Ascending aorta (tissue), 2 donors: ENCODE measurements at regions not wholly inside any gene's neighbourhood (a gene's known extent, or its start where the extent isn't known, plus 50 kb on each side); places are given as distances from the start of the nearest gene placed in this dataset.

Experiments
- DNase-seq, 2 donors: peaks; one replicate each; pipeline ENCODE4 v3.0.0-alpha.2; 2019; ENCODE audit warnings: low spot score in 2 of 2
- H3K27ac ChIP-seq, 2 donors: fragments of 200-600 bp; sonication (generic); one replicate each; pipeline ENCODE4 v1.5.1; 2016 to 2017; ENCODE audit warnings: mild to moderate bottlenecking in 1 of 2
- H3K27me3 ChIP-seq: fragments of 200-600 bp; sonication (generic); one replicate; pipeline ENCODE4 v1.5.1; 2017
- H3K36me3 ChIP-seq, 2 donors: fragments of 200-600 bp; sonication (generic); one replicate each; pipeline ENCODE4 v1.5.1; 2016
- H3K4me1 ChIP-seq, 2 donors: fragments of 200-600 bp; sonication (generic); one replicate each; pipeline ENCODE4 v1.5.1; 2016 to 2017; ENCODE audit warnings: mild to moderate bottlenecking in 1 of 2
- H3K4me3 ChIP-seq, 2 donors: fragments of 200-600 bp; sonication (generic); one replicate each; pipeline ENCODE4 v1.5.1; 2016 to 2017; ENCODE audit warnings: mild to moderate bottlenecking in 1 of 2
- H3K9me3 ChIP-seq, 2 donors: fragments of 200-600 bp; sonication (generic); one replicate each; pipeline ENCODE4 v1.5.1; 2016
- CTCF ChIP-seq, 3 experiments: fragments of 200-600 bp in 2 of 3; fragments of 450-650 bp in 1 of 3; sonication (generic) in 2 of 3; IDR thresholded peaks; one replicate each; pipeline ENCODE4 v1.5.1; 2016 to 2019; ENCODE audit warnings: antibody characterized with exemption in 3 of 3, mild to moderate bottlenecking in 1 of 3, moderate library complexity in 1 of 3
- intact Hi-C: fragments of 100-400 bp; cut with DNase I; formaldehyde crosslinking; loops from one replicate; pipeline ENCODE4 v1.15.1; 2023

- intact Hi-C loops, result no loop called here
- no peak for TF ChIP-seq CTCF (IDR thresholded peaks at IDR 0.05)
- Histone ChIP-seq H3K9me3 (no peaks in the 10 kb centered on the region), H3K27ac (no peak overlapping the region), H3K36me3 (no peaks in the 10 kb centered on the region), H3K27me3 (no peaks in the 10 kb centered on the region), H3K4me3 (no peak overlapping the region), H3K4me1 (peaks cover 0 to 6% of the 10 kb centered on the region in 2 donors)
- DNase-seq, result no peak
These were observed 650.3 kb downstream of the CCDC171 start for GRCh38 chr9:16202914-16203728.

- intact Hi-C loops, result no loop called here
- Histone ChIP-seq H3K27me3 (no peaks in the 10 kb centered on the region), H3K36me3 (no peaks in the 10 kb centered on the region), H3K4me1 (no peaks in the 10 kb centered on the region), H3K27ac (no peak overlapping the region), H3K4me3 (no peak overlapping the region), H3K9me3 (no peaks in the 10 kb centered on the region)
- no peak for DNase-seq
- TF ChIP-seq CTCF (IDR thresholded peaks at IDR 0.05), result no peak
These were observed 651.1 kb downstream of the CCDC171 start for GRCh38 chr9:16203729-16204573.

- intact Hi-C loops, result no loop called here
These were observed 652.6 kb downstream of the CCDC171 start for GRCh38 chr9:16205455-16205854.

GRCh38 chr9:16206518-16206917 lies 653.7 kb downstream of the CCDC171 start:
- no peak overlapping the region for H3K4me3 ChIP-seq
- H3K27me3 ChIP-seq, result no peaks in the 10 kb centered on the region
- H3K27ac ChIP-seq, result no peak overlapping the region
- no peak for DNase-seq
- no peaks in the 10 kb centered on the region for H3K36me3 ChIP-seq
- H3K4me1 ChIP-seq, result no peaks in the 10 kb centered on the region
- no peak for TF ChIP-seq CTCF (IDR thresholded peaks at IDR 0.05)
- no peaks in the 10 kb centered on the region for H3K9me3 ChIP-seq
- intact Hi-C loops, result no loop called here

More at GRCh38 chr9:16205455-16205854, 652.6 kb downstream of the CCDC171 start:
- Histone ChIP-seq H3K36me3 (no peaks in the 10 kb centered on the region), H3K27me3 (no peaks in the 10 kb centered on the region), H3K4me3 (no peak overlapping the region), H3K27ac (no peak overlapping the region), H3K4me1 (no peaks in the 10 kb centered on the region), H3K9me3 (no peaks in the 10 kb centered on the region)
- DNase-seq, result no peak
- TF ChIP-seq CTCF (IDR thresholded peaks at IDR 0.05), result no peak

- Histone ChIP-seq H3K4me3 (peak overlapping the region in 1 of 2 donors; percentile 19), H3K4me1 (no peaks in the 10 kb centered on the region), H3K27ac (no peak overlapping the region), H3K36me3 (no peaks in the 10 kb centered on the region), H3K9me3 (no peaks in the 10 kb centered on the region), H3K27me3 (no peaks in the 10 kb centered on the region)
- no peak for TF ChIP-seq CTCF (IDR thresholded peaks at IDR 0.05)
- DNase-seq, result no peak
- intact Hi-C loops, result no loop called here
These were observed 654.3 kb downstream of the CCDC171 start for GRCh38 chr9:16207161-16207560.
